SU-DHL-6 (cell line): ENCODE measurements at regions not wholly inside any gene's neighbourhood (a gene's known extent, or its start where the extent isn't known, plus 50 kb on each side); places are given as distances from the start of the nearest gene placed in this dataset.

Source experiments
- H2AFZ ChIP-seq: fragments of 200-600 bp; sonication (generic); 2 replicates; pipeline ENCODE4 v1.6.1; 2014; ENCODE audit warnings: low read depth, mild to moderate bottlenecking, moderate library complexity, mixed read lengths, antibody characterized with exemption, low read length; ENCODE audit not compliant: severe bottlenecking
- H3F3A ChIP-seq: fragments of 200-600 bp; shearing (Covaris generic); 2 replicates; pipeline ENCODE4 v1.6.0; 2016; ENCODE audit warnings: antibody characterized with exemption, mild to moderate bottlenecking; ENCODE audit not compliant: insufficient read depth
- H3K27ac ChIP-seq: fragments of 200-600 bp; sonication (generic); 2 replicates; pipeline ENCODE4 v1.5.1; 2016; ENCODE audit warnings: low read depth, mild to moderate bottlenecking, low read length, moderate library complexity, mixed read lengths
- H3K27me3 ChIP-seq: fragments of 200-600 bp; sonication (generic), shearing (Covaris generic); 2 replicates; pipeline ENCODE4 v1.6.0; 2014; ENCODE audit warnings: mild to moderate bottlenecking, low read length
- H3K36me3 ChIP-seq: fragments of 200-600 bp; sonication (generic); 2 replicates; pipeline ENCODE4 v1.6.1; 2014; ENCODE audit warnings: mild to moderate bottlenecking, low read length, mixed read lengths
- H3K4me2 ChIP-seq: fragments of 300-600, 200-600 bp; shearing (Covaris generic), sonication (generic); 2 replicates; pipeline ENCODE4 v1.6.0; 2014; ENCODE audit warnings: low read length, low read depth, mild to moderate bottlenecking; ENCODE audit not compliant: poor library complexity, severe bottlenecking
- H3K4me3 ChIP-seq: fragments of 200-600 bp; sonication (generic); 2 replicates; pipeline ENCODE4 v1.5.1; 2014; ENCODE audit warnings: antibody characterized with exemption, low read length, mild to moderate bottlenecking, mixed read lengths; ENCODE audit not compliant: insufficient read depth, poor library complexity, severe bottlenecking
- H3K79me2 ChIP-seq: fragments of 200-600 bp; sonication (generic); 2 replicates; pipeline ENCODE4 v1.6.1; 2014; ENCODE audit warnings: mild to moderate bottlenecking, low read length, moderate library complexity; ENCODE audit not compliant: insufficient read depth
- H3K9ac ChIP-seq: fragments of 200-600 bp; sonication (generic); 2 replicates; pipeline ENCODE4 v1.7.0; 2014; ENCODE audit warnings: mild to moderate bottlenecking, low read length
- H3K9me2 ChIP-seq: fragments of 200-600 bp; sonication (generic); replicated peaks from 2 replicates; pipeline ENCODE4 v1.6.1; 2014; ENCODE audit warnings: low read length; ENCODE audit not compliant: insufficient read depth
- H3K9me3 ChIP-seq: fragments of 200-600 bp; sonication (generic); 2 replicates; pipeline ENCODE4 v1.6.1; 2014; ENCODE audit warnings: low read length, mixed read lengths; ENCODE audit not compliant: insufficient read depth
- H4K20me1 ChIP-seq: fragments of 200-600 bp; sonication (generic); 2 replicates; pipeline ENCODE4 v1.6.1; 2014; ENCODE audit warnings: low read depth, mild to moderate bottlenecking, antibody characterized with exemption, low read length, moderate library complexity, mixed read lengths
- EZH2phosphoT487 ChIP-seq: fragments of 200-600 bp; sonication (generic), shearing (Covaris generic); conservative IDR thresholded peaks from 2 replicates; pipeline ENCODE4 v1.6.1; 2018; ENCODE audit warnings: mild to moderate bottlenecking, antibody characterized with exemption, low read length, moderate library complexity, mixed read lengths
- TF ChIP-seq, protein P1 (sequence below): fragments of 200-600 bp; sonication (generic); IDR thresholded peaks from one replicate; pipeline ENCODE4 v1.5.1; 2017; ENCODE audit warnings: antibody characterized with exemption, mild to moderate bottlenecking, low read length, moderate library complexity; ENCODE audit not compliant: insufficient read depth, poor library complexity, severe bottlenecking

DNA sequence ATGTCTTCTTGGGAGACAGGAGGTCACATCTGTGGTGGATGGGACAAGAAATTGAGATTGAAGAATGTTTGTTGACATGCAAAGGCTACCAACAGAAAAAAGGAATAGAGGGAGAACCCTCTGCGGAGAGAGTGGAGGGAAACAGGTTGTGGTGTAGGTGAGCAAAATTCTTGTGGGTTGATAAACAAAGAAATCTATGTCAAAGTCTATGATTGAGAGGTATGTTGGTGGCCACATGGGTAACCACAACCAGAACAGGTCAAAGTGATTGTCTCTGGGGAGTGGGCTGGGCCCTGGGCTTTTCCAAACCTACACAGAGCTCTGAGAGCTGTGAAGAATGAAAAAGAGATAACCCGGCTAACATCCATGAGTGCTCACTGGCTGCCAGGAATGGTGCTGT, 62.8 kb upstream of the NCK2 start:
- no peak overlapping the region for H3K9ac ChIP-seq
- no peaks in the 10 kb centered on the region for H3K9me3 ChIP-seq
- H3K27ac ChIP-seq, result no peak overlapping the region
- TF ChIP-seq, protein P1, sequence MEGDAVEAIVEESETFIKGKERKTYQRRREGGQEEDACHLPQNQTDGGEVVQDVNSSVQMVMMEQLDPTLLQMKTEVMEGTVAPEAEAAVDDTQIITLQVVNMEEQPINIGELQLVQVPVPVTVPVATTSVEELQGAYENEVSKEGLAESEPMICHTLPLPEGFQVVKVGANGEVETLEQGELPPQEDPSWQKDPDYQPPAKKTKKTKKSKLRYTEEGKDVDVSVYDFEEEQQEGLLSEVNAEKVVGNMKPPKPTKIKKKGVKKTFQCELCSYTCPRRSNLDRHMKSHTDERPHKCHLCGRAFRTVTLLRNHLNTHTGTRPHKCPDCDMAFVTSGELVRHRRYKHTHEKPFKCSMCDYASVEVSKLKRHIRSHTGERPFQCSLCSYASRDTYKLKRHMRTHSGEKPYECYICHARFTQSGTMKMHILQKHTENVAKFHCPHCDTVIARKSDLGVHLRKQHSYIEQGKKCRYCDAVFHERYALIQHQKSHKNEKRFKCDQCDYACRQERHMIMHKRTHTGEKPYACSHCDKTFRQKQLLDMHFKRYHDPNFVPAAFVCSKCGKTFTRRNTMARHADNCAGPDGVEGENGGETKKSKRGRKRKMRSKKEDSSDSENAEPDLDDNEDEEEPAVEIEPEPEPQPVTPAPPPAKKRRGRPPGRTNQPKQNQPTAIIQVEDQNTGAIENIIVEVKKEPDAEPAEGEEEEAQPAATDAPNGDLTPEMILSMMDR, result no peak
- TF ChIP-seq EZH2phosphoT487, result no peak
- no peaks in the 10 kb centered on the region; the same call in 1 of the 2 replicates for H3K27me3 ChIP-seq
- H3F3A ChIP-seq, result no peaks in the 10 kb centered on the region
- no peak overlapping the region for H3K4me3 ChIP-seq
- H3K9me2 ChIP-seq, result no peaks in the 10 kb centered on the region
- H4K20me1 ChIP-seq, result no peaks in the 10 kb centered on the region
- H3K4me2 ChIP-seq, result no peak overlapping the region
- H3K79me2 ChIP-seq, result no peaks in the 10 kb centered on the region
- H3K36me3 ChIP-seq, result no peaks in the 10 kb centered on the region
- H2AFZ ChIP-seq, result no peak overlapping the region

DNA sequence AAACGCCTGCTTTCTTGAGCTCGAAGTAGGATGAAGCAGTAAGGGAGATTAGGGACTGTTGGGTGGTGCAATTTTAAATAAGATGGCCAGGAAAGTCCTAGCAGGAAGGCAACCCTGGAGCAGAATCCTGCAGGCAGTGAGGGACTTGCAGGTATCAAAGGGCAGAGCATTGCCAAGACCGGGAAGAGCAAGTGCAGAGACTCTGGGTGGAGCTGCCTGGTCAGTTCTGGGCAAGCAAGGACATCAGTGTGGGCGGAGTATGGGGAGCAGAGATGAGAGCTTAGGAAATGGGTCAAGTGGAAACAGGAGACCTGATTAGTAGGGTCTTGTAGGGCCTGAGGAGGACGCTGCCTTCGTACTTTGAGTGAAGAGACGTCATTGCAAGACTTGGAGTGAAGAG, 64.4 kb upstream of the NCK2 start:
- no peak overlapping the region for H3K27ac ChIP-seq
- H3K4me3 ChIP-seq, result no peak overlapping the region
- H4K20me1 ChIP-seq, result no peaks in the 10 kb centered on the region
- H3K27me3 ChIP-seq, result no peaks in the 10 kb centered on the region; the same call in 1 of the 2 replicates
- TF ChIP-seq, protein P1, result no peak
- no peak for TF ChIP-seq EZH2phosphoT487
- no peaks in the 10 kb centered on the region for H3K36me3 ChIP-seq
- no peaks in the 10 kb centered on the region for H3K79me2 ChIP-seq
- H3K9me3 ChIP-seq, result no peaks in the 10 kb centered on the region
- no peak overlapping the region for H3K9ac ChIP-seq
- H3K9me2 ChIP-seq, result no peaks in the 10 kb centered on the region
- H3F3A ChIP-seq, result no peaks in the 10 kb centered on the region
- H3K4me2 ChIP-seq, result no peak overlapping the region
- H2AFZ ChIP-seq, result no peak overlapping the region

DNA sequence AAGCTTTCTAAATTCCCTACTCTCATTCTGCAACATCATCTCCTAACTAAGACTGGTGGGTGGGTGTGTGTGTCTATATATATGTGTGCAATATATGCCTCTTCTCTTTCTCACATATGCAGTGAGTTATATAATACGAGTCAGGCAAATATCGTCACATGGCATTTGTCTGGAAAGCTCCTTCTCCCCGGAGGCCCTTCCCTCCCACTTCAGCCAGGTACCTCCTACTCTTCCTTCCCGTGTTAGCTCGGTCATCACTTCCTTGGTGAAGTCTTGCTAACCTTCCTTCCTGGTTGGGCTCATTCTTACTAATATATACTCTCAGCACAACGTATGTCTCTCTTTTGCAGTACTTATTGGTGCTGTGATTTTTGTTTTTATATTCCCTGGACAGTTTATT, 66.4 kb upstream of the NCK2 start:
- Histone ChIP-seq H3K27ac (no peak overlapping the region), H3K4me3 (no peak overlapping the region), H3K36me3 (no peaks in the 10 kb centered on the region), H2AFZ (no peak overlapping the region), H3K27me3 (no peaks in the 10 kb centered on the region; the same call in 1 of the 2 replicates), H3K79me2 (no peaks in the 10 kb centered on the region), H4K20me1 (no peaks in the 10 kb centered on the region), H3K9ac (no peak overlapping the region), H3K9me3 (no peaks in the 10 kb centered on the region), H3F3A (no peaks in the 10 kb centered on the region), H3K4me2 (no peak overlapping the region), H3K9me2 (no peaks in the 10 kb centered on the region)
- TF ChIP-seq, protein P1, result no peak
- TF ChIP-seq EZH2phosphoT487, result no peak

DNA sequence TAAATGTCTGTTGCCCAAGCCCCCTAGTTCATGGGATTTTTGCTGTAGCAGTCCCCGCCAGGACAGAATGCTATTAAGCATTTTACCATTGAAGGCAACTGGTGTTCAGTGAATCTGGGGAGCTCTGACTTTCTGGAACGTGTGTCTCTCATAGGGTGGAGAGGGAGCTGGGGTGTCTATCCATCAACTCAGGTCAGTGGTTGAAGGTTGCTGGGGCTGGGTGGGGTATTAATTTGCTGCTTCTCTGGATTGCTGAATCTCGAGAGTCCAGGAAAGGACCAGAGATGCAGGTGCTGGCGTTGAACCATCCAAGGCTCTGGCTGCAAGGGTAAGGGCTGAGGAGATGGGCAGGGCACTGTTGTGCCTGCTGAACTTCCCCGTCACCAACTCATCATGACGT, 66.8 kb upstream of the NCK2 start:
- H3K27ac ChIP-seq, result no peak overlapping the region
- TF ChIP-seq, protein P1, result no peak
- TF ChIP-seq EZH2phosphoT487, result no peak
- H3K79me2 ChIP-seq, result no peaks in the 10 kb centered on the region
- no peak overlapping the region for H2AFZ ChIP-seq
- no peak overlapping the region for H3K9ac ChIP-seq
- no peaks in the 10 kb centered on the region; the same call in 1 of the 2 replicates for H3K27me3 ChIP-seq
- H3K9me2 ChIP-seq, result no peaks in the 10 kb centered on the region
- H4K20me1 ChIP-seq, result no peaks in the 10 kb centered on the region
- no peak overlapping the region for H3K4me2 ChIP-seq
- no peaks in the 10 kb centered on the region for H3K9me3 ChIP-seq
- no peak overlapping the region for H3K4me3 ChIP-seq
- no peaks in the 10 kb centered on the region for H3F3A ChIP-seq
- H3K36me3 ChIP-seq, result no peaks in the 10 kb centered on the region
